H9 (cell line): ENCODE measurements at regions not wholly inside any gene's neighbourhood (a gene's known extent, or its start where the extent isn't known, plus 50 kb on each side); places are given as distances from the start of the nearest gene placed in this dataset.

ENCODE experiments used
- DNase-seq: peaks from one replicate; pipeline ENCODE4 v3.0.0-alpha.2; 2017
- H2AFZ ChIP-seq: one replicate; pipeline ENCODE4 v1.6.1; 2013; ENCODE audit warnings: mild to moderate bottlenecking, low read length, control low read depth, moderate library complexity
- H2AK5ac ChIP-seq: 2 replicates; pipeline ENCODE4 v1.6.1; 2013; ENCODE audit warnings: low read length, control low read depth, mixed read lengths; ENCODE audit not compliant: insufficient read length
- H2BK120ac ChIP-seq: one replicate; pipeline ENCODE4 v1.6.1; 2013; ENCODE audit warnings: low read depth, mild to moderate bottlenecking, low read length, control low read depth, inconsistent platforms; ENCODE audit not compliant: poor library complexity, severe bottlenecking
- H2BK12ac ChIP-seq: 2 replicates; pipeline ENCODE4 v1.6.1; 2013; ENCODE audit warnings: low read length, control low read depth, mixed read lengths, low read depth; ENCODE audit not compliant: insufficient read length
- H2BK15ac ChIP-seq: 2 replicates; pipeline ENCODE4 v1.6.1; 2013; ENCODE audit warnings: low read depth, low read length, control low read depth
- H2BK20ac ChIP-seq: one replicate; pipeline ENCODE4 v1.6.1; 2013; ENCODE audit warnings: low read depth, mild to moderate bottlenecking, low read length, control low read depth, inconsistent platforms; ENCODE audit not compliant: poor library complexity, severe bottlenecking
- H2BK5ac ChIP-seq: 2 replicates; pipeline ENCODE4 v1.6.1; 2013; ENCODE audit warnings: low read length, control low read depth, mixed read lengths; ENCODE audit not compliant: insufficient read length
- H3K14ac ChIP-seq: 2 replicates; pipeline ENCODE4 v1.6.1; 2013; ENCODE audit warnings: low read length, control low read depth; ENCODE audit not compliant: insufficient read depth
- H3K18ac ChIP-seq: 2 replicates; pipeline ENCODE4 v1.6.1; 2013; ENCODE audit warnings: low read depth, mild to moderate bottlenecking, mixed read lengths, low read length, control low read depth; ENCODE audit not compliant: insufficient read length
- H3K23ac ChIP-seq: 2 replicates; pipeline ENCODE4 v1.6.1; 2013; ENCODE audit warnings: low read length, control low read depth, mixed read lengths, low read depth; ENCODE audit not compliant: insufficient read length
- H3K23me2 ChIP-seq: 2 replicates; pipeline ENCODE4 v1.6.1; 2013; ENCODE audit warnings: low read depth, mild to moderate bottlenecking, mixed read lengths, low read length, control low read depth; ENCODE audit not compliant: insufficient read length, poor library complexity, severe bottlenecking
- H3K27ac ChIP-seq: 2 replicates; pipeline ENCODE4 v1.5.1; 2013; ENCODE audit warnings: low read length, control low read depth, mixed read lengths, low read depth; ENCODE audit not compliant: insufficient read length
- H3K27me3 ChIP-seq: 2 replicates; pipeline ENCODE4 v1.6.1; 2013; ENCODE audit warnings: low read length, control low read depth, inconsistent platforms; ENCODE audit not compliant: insufficient read depth
- H3K4ac ChIP-seq: 2 replicates; pipeline ENCODE4 v1.6.1; 2013; ENCODE audit warnings: low read depth, mild to moderate bottlenecking, control low read depth, inconsistent platforms, low read length, moderate library complexity
- H3K4me1 ChIP-seq: 2 replicates; pipeline ENCODE4 v1.6.1; 2013; ENCODE audit warnings: low read length, control low read depth, inconsistent platforms; ENCODE audit not compliant: insufficient read depth
- H3K4me2 ChIP-seq: 2 replicates; pipeline ENCODE4 v1.6.1; 2013; ENCODE audit warnings: low read length, control low read depth, mixed read lengths; ENCODE audit not compliant: insufficient read length, insufficient read depth
- H3K56ac ChIP-seq: 2 replicates; pipeline ENCODE4 v1.6.1; 2013; ENCODE audit warnings: low read depth, mild to moderate bottlenecking, mixed read lengths, low read length, control low read depth; ENCODE audit not compliant: insufficient read length
- H3K79me1 ChIP-seq: 2 replicates; pipeline ENCODE4 v1.6.1; 2013; ENCODE audit warnings: low read depth, mild to moderate bottlenecking, moderate library complexity, low read length, control low read depth, inconsistent platforms; ENCODE audit not compliant: insufficient read depth, poor library complexity, severe bottlenecking
- H3K79me2 ChIP-seq: 2 replicates; pipeline ENCODE4 v1.6.1; 2013; ENCODE audit warnings: low read length, control low read depth, inconsistent platforms; ENCODE audit not compliant: insufficient read depth
- H3K9ac ChIP-seq: 2 replicates; pipeline ENCODE4 v1.6.1; 2013; ENCODE audit warnings: low read length, control low read depth, mixed read lengths; ENCODE audit not compliant: insufficient read length; ENCODE audit errors: extremely low read depth
- H3K9me3 ChIP-seq: one replicate; pipeline ENCODE4 v1.6.1; 2013; ENCODE audit warnings: low read depth, low read length, inconsistent platforms; ENCODE audit not compliant: control insufficient read depth
- H3T11ph ChIP-seq: one replicate; pipeline ENCODE4 v1.6.1; 2013; ENCODE audit warnings: mild to moderate bottlenecking, low read length, control low read depth, inconsistent platforms
- H4K20me1 ChIP-seq: one replicate; pipeline ENCODE4 v1.6.1; 2013; ENCODE audit not compliant: control insufficient read depth, insufficient read length, insufficient read depth
- H4K5ac ChIP-seq: 2 replicates; pipeline ENCODE4 v1.6.1; 2013; ENCODE audit warnings: low read depth, mild to moderate bottlenecking, mixed read lengths, low read length, control low read depth; ENCODE audit not compliant: insufficient read length
- H4K8ac ChIP-seq: replicated peaks from 2 replicates; pipeline ENCODE4 v1.6.1; 2013; ENCODE audit warnings: low read length, control low read depth, mixed read lengths, low read depth; ENCODE audit not compliant: insufficient read length
- H4K91ac ChIP-seq: 2 replicates; pipeline ENCODE4 v1.6.1; 2013; ENCODE audit warnings: low read depth, mild to moderate bottlenecking, moderate library complexity, mixed read lengths, low read length, control low read depth; ENCODE audit not compliant: insufficient read length
- H3K27ac Mint-ChIP-seq, 3 experiments: 2 replicates in 2 of 3; 3 replicates in 1 of 3; pipeline ENCODE4 v1.8.0; 2020 to 2021; ENCODE audit warnings: mixed read lengths in 3 of 3, mild to moderate bottlenecking in 1 of 3, moderate library complexity in 1 of 3
- H3K27me3 Mint-ChIP-seq: 2 replicates; pipeline ENCODE4 v1.8.0; 2021; ENCODE audit warnings: low read depth, mild to moderate bottlenecking, moderate library complexity, mixed read lengths
- H3K36me3 Mint-ChIP-seq, 3 experiments: 2 replicates in 2 of 3; 3 replicates in 1 of 3; pipeline ENCODE4 v1.8.0; 2020 to 2021; ENCODE audit warnings: low read depth in 3 of 3, mixed read lengths in 3 of 3; ENCODE audit not compliant: insufficient read depth in 1 of 3
- H3K4me1 Mint-ChIP-seq, 2 experiments: 2 replicates each; pipeline ENCODE4 v1.8.0; 2020; ENCODE audit warnings: mixed read lengths in 2 of 2
- H3K4me3 Mint-ChIP-seq, 2 experiments: 2 replicates in 1 of 2; 3 replicates in 1 of 2; pipeline ENCODE4 v1.8.0; 2020 to 2021; ENCODE audit warnings: mild to moderate bottlenecking in 2 of 2, mixed read lengths in 2 of 2, moderate library complexity in 1 of 2
- H3K9me3 Mint-ChIP-seq, 2 experiments: 2 replicates in 1 of 2; 3 replicates in 1 of 2; pipeline ENCODE4 v1.8.0; 2020; ENCODE audit warnings: mild to moderate bottlenecking in 2 of 2, mixed read lengths in 2 of 2, moderate library complexity in 1 of 2
- WGBS: extraction: QIAGEN DNeasy Blood & Tissue Kit; methylation state at CpG from one replicate; pipeline ENCODE4 v1.1.7; 2013; ENCODE audit warnings: missing lambda C conversion rate, low lambda C conversion rate, mixed read lengths; ENCODE audit not compliant: insufficient read length; ENCODE audit errors: extremely low coverage; 5-methylcytosine and 5-hydroxymethylcytosine counted together
- TF ChIP-seq, protein P1 (sequence below): fragments of 200-600 bp; sonication (generic); conservative IDR thresholded peaks from 3 replicates; pipeline ENCODE4 v1.8.0; 2021; ENCODE audit warnings: antibody characterized with exemption, mild to moderate bottlenecking

GRCh38 chr1:5570931-5571330 lies 421.3 kb downstream of the NPHP4 start:
- H3K4me2 ChIP-seq, result no peak overlapping the region
- no peak overlapping the region for H3K4ac ChIP-seq
- TF ChIP-seq, protein P1, sequence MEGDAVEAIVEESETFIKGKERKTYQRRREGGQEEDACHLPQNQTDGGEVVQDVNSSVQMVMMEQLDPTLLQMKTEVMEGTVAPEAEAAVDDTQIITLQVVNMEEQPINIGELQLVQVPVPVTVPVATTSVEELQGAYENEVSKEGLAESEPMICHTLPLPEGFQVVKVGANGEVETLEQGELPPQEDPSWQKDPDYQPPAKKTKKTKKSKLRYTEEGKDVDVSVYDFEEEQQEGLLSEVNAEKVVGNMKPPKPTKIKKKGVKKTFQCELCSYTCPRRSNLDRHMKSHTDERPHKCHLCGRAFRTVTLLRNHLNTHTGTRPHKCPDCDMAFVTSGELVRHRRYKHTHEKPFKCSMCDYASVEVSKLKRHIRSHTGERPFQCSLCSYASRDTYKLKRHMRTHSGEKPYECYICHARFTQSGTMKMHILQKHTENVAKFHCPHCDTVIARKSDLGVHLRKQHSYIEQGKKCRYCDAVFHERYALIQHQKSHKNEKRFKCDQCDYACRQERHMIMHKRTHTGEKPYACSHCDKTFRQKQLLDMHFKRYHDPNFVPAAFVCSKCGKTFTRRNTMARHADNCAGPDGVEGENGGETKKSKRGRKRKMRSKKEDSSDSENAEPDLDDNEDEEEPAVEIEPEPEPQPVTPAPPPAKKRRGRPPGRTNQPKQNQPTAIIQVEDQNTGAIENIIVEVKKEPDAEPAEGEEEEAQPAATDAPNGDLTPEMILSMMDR, result no peak
- H4K8ac ChIP-seq, result no peak overlapping the region
- no peak for DNase-seq
- H4K91ac ChIP-seq, result no peak overlapping the region
- H3K23ac ChIP-seq, result no peak overlapping the region
- H3K27me3 Mint-ChIP-seq, result peaks cover 21% of the 10 kb centered on the region
- no peak overlapping the region for H4K5ac ChIP-seq
- H2AK5ac ChIP-seq, result no peak overlapping the region
- no peak overlapping the region for H2AFZ ChIP-seq
- no peak overlapping the region for H3K14ac ChIP-seq
- no peak overlapping the region for H3K27ac Mint-ChIP-seq
- no peaks in the 10 kb centered on the region for H4K20me1 ChIP-seq
- no peak overlapping the region for H2BK120ac ChIP-seq
- no peak overlapping the region for H3K27ac ChIP-seq
- no peak overlapping the region for H2BK5ac ChIP-seq
- H3K56ac ChIP-seq, result no peak overlapping the region
- no peaks in the 10 kb centered on the region for H3K23me2 ChIP-seq
- WGBS, result no CpG with 5 or more reads among the region's 2 CpGs
- H3K36me3 Mint-ChIP-seq, result no peaks in the 10 kb centered on the region; a peak in 1 of 7 replicates
- H3K27me3 ChIP-seq, result no peaks in the 10 kb centered on the region
- H3T11ph ChIP-seq, result no peak overlapping the region
- no peaks in the 10 kb centered on the region for H3K79me1 ChIP-seq
- H3K79me2 ChIP-seq, result no peaks in the 10 kb centered on the region
- no peaks in the 10 kb centered on the region for H3K4me1 ChIP-seq
- H2BK20ac ChIP-seq, result no peak overlapping the region
- H3K9me3 Mint-ChIP-seq, result peaks cover 20% of the 10 kb centered on the region in 2 experiments
- H2BK12ac ChIP-seq, result no peak overlapping the region
- no peak overlapping the region for H2BK15ac ChIP-seq
- no peak overlapping the region for H3K9ac ChIP-seq
- no peaks in the 10 kb centered on the region for H3K9me3 ChIP-seq
- H3K18ac ChIP-seq, result no peak overlapping the region
- no peak overlapping the region for H3K4me3 Mint-ChIP-seq
- H3K4me1 Mint-ChIP-seq, result no peaks in the 10 kb centered on the region
